CD4-positive, alpha-beta T cell treated with Interleukin-4 for 1 hour (primary cell): ENCODE measurements at regions not wholly inside any gene's neighbourhood (a gene's known extent, or its start where the extent isn't known, plus 50 kb on each side); places are given as distances from the start of the nearest gene placed in this dataset.
"Not testable (repeated sequence)": the region's sequence is repeated elsewhere in the genome, so short reads cannot be mapped to it uniquely, and the experiment has no call there.

ENCODE experiments used
- DNase-seq, 2 donors: peaks; one replicate each; pipeline ENCODE4 v3.0.0-alpha.2; 2020 to 2022

GRCh38 chr10:130689743-130690626 is 553.8 kb downstream of the GLRX3 start:
- DNase-seq, result no peak

- no peak for DNase-seq
These were observed 555.6 kb downstream of the GLRX3 start for GRCh38 chr10:130691776-130692175.

- no peak for DNase-seq
These were observed 560.7 kb downstream of the GLRX3 start for GRCh38 chr10:130696870-130697269.

GRCh38 chr10:130707389-130707979 is 571.3 kb downstream of the GLRX3 start:
- DNase-seq, result no peak

GRCh38 chr10:130708465-130709070 is 572.4 kb downstream of the GLRX3 start:
- no peak for DNase-seq

GRCh38 chr10:130709415-130709814 is 573.2 kb downstream of the GLRX3 start:
- DNase-seq, result no peak

GRCh38 chr10:130711072-130711471 is 574.9 kb downstream of the GLRX3 start:
- no peak for DNase-seq

GRCh38 chr10:130713135-130713534 is 576.9 kb downstream of the GLRX3 start:
- DNase-seq, result no peak

GRCh38 chr10:130713731-130714130 is 577.5 kb downstream of the GLRX3 start:
- DNase-seq, result no peak

- DNase-seq, result no peak
These were observed 578.7 kb downstream of the GLRX3 start for GRCh38 chr10:130714742-130715467.

- DNase-seq, result no peak
These were observed 579.8 kb downstream of the GLRX3 start for GRCh38 chr10:130715686-130716670.

GRCh38 chr10:130717083-130717482 is 580.9 kb downstream of the GLRX3 start:
- no peak for DNase-seq

GRCh38 chr10:130718744-130719447 is 582.7 kb downstream of the GLRX3 start:
- DNase-seq, result not testable (repeated sequence)

GRCh38 chr10:130719448-130719752 is 583.2 kb downstream of the GLRX3 start:
- no peak for DNase-seq

- DNase-seq, result no peak
These were observed 584.0 kb downstream of the GLRX3 start for GRCh38 chr10:130720235-130720634.

GRCh38 chr10:130721971-130722370 is 585.8 kb downstream of the GLRX3 start:
- no peak for DNase-seq

- no peak for DNase-seq
These were observed 587.5 kb downstream of the GLRX3 start for GRCh38 chr10:130723704-130724103.

GRCh38 chr10:130725474-130725970 is 586.0 kb downstream of the TCERG1L start:
- no peak for DNase-seq

- DNase-seq, result no peak
These were observed 584.4 kb downstream of the TCERG1L start for GRCh38 chr10:130726996-130727725.

GRCh38 chr10:130727766-130728490 is 583.6 kb downstream of the TCERG1L start:
- DNase-seq, result no peak
